ENCODE measurements at regions not wholly inside any gene's neighbourhood (a gene's known extent, or its start where the extent isn't known, plus 50 kb on each side); places are given as distances from the start of the nearest gene placed in this dataset.

DNA sequence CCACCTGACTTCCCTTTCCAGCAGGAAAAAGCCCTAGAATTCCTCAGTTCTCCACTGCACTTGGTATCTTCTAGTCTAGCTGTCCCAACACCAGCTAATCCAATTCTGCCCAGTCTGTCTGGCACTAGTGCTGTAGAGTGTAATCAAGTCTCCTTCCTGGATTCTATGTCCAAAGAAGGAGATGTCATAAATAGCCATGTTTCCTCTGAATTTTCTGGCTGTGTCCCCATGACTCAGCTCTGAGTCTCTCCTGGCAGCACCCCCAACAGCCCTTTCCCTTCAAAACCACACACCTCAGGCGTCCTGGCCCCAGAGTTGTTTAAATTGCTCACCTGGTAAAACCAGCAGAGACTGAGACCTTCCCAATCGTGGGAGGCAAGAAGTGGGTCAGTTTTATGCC, 197.2 kb downstream of the GRXCR1 start:
- no peak for TF ChIP-seq ZFX (IDR thresholded peaks at IDR 0.05; ENCODE audit: borderline replicate concordance)
- no peak for TF ChIP-seq CTCF (IDR thresholded peaks at IDR 0.05)
- no peak overlapping the region for H3K27ac ChIP-seq

DNA sequence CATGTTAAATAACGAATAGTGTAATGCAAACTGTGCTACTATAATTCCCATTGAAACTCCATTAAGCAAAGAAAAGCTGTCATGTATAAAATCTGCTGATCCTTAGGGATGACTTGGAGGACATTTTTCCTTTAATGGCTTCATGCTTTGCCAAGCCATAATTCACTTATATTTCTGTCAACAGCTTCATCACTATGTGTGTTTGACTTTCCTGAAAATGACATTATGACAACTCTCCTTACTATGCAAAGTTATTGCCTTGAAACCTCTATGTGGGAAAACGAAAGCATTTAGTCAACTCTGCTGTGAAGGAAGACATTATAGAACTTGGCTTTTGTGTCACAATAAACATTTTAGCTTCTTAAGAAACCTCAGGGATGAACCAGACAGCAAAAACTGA, 210.5 kb downstream of the GRXCR1 start:
- TF ChIP-seq ZFX (IDR thresholded peaks at IDR 0.05; ENCODE audit: borderline replicate concordance) (no peak), CTCF (IDR thresholded peaks at IDR 0.05) (no peak)

GRCh38 chr4:43112139-43112538, 219.6 kb downstream of the GRXCR1 start:
- TF ChIP-seq ZFX (IDR thresholded peaks at IDR 0.05; ENCODE audit: borderline replicate concordance): no peak
- TF ChIP-seq CTCF (IDR thresholded peaks at IDR 0.05): no peak
- H3K27ac ChIP-seq: no peak overlapping the region

More for the DNA sequence above, 210.5 kb downstream of the GRXCR1 start:
- H3K27ac ChIP-seq: no peak overlapping the region

DNA sequence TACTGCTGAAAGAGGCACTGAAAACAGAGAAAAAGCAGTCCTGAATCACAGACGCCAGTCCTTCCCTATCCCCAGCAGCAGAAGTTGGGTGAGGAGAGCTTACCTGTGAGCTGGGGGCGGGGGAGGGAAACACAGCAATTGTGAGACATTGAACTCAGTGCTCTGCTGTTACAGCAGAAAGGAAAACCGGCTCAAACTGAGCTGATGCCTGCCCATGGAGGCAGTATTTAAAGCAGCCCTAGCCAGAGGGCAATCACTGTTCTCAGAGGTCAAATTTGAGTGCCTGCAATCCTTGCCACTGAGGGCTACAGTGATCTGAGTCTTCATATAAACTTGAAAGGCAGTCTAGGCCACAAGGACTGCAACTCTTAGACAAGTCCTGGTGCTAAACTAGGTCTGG, 220.7 kb downstream of the GRXCR1 start:
- TF ChIP-seq ZFX (IDR thresholded peaks at IDR 0.05; ENCODE audit: borderline replicate concordance): no peak
- no peak for TF ChIP-seq CTCF (IDR thresholded peaks at IDR 0.05)
- H3K27ac ChIP-seq: no peak overlapping the region

DNA sequence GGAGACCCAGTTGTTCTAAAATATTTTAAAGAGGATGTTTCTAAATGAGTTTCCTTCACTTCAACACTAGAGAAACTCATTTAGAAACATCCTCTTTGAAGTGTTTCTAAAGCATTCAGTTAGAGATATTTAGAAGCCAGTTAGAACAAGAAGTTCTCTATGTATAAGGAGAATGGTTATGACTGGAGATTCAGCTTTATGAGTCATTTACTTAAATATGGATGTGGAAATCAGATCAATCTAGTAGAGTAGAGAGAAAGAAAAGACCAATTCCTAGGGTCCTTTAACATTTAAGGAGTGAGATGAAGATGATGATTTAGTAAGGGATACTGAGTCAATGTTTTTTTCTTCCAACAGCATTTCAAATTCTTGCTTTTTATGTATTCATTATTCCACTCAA, 234.1 kb downstream of the GRXCR1 start:
- H3K27ac ChIP-seq: no peak overlapping the region
- TF ChIP-seq CTCF (IDR thresholded peaks at IDR 0.05) (no peak), ZFX (IDR thresholded peaks at IDR 0.05; ENCODE audit: borderline replicate concordance) (no peak)

- no peak overlapping the region for H3K27ac ChIP-seq
Observed at GRCh38 chr4:43130228-43131021, 237.9 kb downstream of the GRXCR1 start.

More at GRCh38 chr4:43130228-43131021, 237.9 kb downstream of the GRXCR1 start:
- TF ChIP-seq CTCF (IDR thresholded peaks at IDR 0.05) (no peak), ZFX (IDR thresholded peaks at IDR 0.05; ENCODE audit: borderline replicate concordance) (no peak)

All from 22Rv1 (cell line).